DMS79 (cell line): ENCODE measurements at regions not wholly inside any gene's neighbourhood (a gene's known extent, or its start where the extent isn't known, plus 50 kb on each side); places are given as distances from the start of the nearest gene placed in this dataset.

Source experiments
- DNase-seq: peaks from one replicate; lab custom pipeline; 2025; lab: John Stamatoyannopoulos, UW

DNA sequence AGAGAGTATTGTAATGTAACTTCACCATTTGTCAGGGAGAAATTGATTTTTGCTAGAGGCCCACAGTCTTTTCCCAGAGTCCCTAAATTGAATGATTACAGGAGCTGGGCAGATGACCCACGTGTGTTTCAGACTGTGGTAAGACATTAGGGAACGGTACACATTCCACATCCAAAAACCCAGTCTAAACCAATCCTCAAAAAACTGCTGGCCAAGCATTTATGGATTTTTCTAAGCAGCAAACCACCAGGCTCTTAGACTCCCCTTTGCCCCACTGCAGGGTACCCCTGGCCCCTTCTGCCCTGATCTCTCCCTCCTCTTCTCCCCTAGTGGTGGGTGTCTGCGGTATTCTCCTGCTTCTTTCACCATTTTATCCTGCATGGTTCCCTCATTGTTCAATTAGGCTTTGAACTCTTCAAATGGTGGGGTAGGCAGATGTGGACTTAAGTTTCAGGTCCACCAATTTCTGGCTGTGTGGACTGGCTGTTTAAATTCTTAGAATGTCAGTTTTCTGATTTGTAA is 135.5 kb upstream of the SORCS3 start:
- no peak for DNase-seq

DNA sequence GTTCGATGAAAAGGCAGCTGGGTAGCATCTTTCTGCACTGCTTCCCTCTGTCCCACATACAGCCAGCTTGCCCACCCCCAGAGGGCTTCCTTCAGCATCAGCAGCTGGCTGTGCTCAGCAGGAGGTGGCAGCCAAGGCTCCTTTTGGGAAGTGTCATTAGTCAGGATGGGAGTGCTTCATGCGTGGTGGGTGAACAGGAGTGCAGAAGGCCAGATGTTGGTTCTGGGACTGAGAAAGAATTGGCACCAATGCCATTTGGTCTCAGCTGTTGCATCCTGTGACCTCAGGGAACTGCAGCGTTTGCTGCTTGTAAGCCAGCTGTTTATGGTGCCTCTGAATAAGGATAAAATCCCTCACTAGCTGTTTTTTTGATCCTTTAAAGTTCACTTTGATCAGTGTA is 131.1 kb upstream of the SORCS3 start:
- no peak for DNase-seq

DNA sequence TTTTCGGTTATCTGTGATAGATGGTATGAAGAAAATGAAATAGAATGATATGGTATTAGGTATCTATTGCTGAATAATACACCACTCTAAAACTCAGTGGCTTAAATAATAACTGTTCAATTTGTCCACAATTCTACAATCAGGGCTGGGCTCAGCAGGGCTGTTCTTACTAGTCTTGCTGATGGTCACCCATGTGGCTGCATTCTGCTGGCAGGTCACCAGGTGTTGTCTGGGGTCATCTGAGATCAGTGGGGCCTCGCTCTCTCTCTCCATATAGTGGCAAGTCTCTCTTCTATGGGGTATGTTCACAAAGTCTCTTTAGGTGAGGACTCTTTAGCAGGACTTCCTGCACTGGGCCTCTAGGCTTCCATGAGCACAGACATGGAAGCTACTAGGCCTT is 130.4 kb upstream of the SORCS3 start:
- no peak for DNase-seq

- DNase-seq, result no peak
Observed at GRCh38 chr10:104512800-104513199, 128.3 kb upstream of the SORCS3 start.

GRCh38 chr10:104515678-104516199 is 125.4 kb upstream of the SORCS3 start:
- DNase-seq, result no peak

DNA sequence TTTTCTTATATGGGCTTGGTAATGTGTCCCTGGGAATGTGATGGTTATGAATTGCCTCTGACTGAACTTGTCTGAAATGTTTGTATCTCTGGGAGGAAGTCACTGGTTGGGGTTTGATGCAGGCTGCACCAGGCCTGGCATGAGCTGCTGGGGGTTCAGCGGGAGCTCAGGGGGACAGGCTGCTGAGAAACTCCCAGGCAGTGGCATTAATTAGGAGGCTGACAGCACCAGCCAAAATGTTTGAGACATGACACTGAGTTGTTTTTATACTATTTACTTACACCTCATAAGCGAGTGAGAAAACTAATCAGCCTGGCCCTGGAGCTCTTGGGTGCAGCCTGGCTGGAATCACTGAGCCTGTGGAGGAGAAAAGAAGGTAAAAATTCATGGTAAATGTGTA is 124.1 kb upstream of the SORCS3 start:
- no peak for DNase-seq

GRCh38 chr10:104517946-104518345 is 123.1 kb upstream of the SORCS3 start:
- DNase-seq, result no peak

- DNase-seq, result no peak
Observed at GRCh38 chr10:104518891-104519290, 122.2 kb upstream of the SORCS3 start.

DNA sequence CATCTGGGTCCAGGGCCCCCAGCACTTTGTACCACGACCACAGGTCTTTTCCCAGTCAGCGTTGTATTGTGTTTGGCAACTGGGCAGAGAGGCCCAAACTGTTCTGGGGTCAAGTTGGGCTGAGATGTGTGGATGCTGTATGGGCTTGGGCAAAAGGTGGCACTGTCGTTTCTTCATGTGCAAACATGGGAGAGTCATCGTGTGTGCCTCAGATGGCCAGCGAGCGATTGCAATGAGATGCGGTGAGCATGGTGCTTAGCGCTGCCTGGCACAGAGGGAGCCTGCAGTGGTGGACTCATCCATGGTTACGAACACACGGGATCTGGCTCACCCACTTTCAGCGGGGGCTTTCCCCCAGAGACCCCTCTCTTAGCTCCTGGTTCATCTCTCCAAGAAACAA is 120.4 kb upstream of the SORCS3 start:
- DNase-seq, result no peak

DNA sequence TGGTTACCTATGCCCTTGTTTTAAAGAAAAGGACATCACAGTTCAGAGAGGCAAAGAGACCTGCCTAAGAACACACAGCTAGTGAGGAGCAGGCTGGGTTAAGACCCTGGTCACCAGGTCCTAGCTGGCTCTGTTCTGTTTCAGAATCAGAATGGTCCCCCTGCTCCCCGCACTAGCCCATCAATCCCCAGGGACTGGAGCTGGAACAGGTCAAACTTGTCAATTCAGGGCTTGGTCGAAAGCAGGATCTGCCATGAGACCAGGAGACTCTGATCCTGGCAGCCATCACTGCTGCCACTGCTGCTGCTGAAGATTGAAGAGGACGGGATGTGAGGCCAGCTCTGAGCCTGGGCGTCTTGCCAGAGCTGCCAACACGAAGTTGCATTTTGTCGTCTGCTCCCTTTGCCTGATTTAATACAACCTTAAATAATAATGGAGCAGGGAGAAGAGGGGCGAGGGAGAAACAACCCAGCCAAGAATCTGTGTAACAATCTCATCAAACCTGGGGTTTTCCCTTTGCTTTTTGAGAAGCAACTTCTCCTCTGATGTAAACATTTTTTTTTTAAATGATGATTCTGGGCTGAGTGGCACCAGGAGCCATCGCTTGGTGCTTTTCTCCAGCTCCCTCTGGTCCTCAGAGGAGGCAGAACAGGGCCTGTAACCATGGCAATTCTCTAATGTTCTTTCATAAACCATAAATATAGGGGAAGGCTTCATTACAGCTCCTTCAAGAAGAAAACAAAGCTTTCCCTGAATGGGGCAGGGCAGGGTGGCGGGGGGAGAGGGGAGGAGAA is 119.0 kb upstream of the SORCS3 start:
- DNase-seq, result no peak

DNA sequence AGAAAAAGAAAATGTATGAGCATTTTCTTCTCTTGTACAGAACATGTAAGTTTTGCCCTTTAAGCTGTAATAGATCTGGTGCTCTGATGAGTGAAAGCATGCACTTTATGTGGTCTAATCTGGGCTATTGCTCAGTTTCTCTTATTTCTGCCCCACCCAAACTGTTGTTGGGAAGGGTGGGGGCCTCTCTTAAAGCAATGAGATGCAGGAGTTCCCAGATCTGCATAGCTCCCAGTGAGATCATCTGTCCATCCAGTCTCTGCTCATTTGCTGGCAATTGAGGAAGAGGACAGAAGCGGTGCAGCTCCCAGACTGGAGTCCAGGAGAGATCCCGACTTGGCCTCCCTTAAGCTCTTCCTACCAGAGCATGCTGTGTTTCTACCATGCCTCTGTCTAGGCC is 114.9 kb upstream of the SORCS3 start:
- no peak for DNase-seq

DNA sequence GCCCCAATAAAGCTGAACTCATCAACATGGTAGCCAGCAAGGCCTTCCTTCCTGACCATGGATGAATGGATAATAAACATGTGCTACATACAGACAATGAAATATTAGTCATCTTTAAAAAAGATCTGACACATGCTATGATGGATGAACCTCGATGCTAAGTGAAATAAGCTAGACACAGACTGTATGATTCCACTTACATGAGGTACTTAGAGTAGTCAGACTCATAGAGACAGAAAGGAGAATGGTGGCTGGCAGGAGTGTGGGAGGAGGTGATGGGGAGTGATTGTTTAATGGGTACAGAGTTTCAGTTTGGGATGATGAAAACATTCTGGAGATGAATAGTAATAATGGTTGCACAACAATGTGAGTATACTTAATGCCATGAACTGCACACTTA is 114.1 kb upstream of the SORCS3 start:
- no peak for DNase-seq

GRCh38 chr10:104540181-104540580 is 100.9 kb upstream of the SORCS3 start:
- no peak for DNase-seq

- DNase-seq, result no peak
Observed at GRCh38 chr10:104541820-104542219, 99.3 kb upstream of the SORCS3 start.

- no peak for DNase-seq
Observed at GRCh38 chr10:104546336-104546735, 94.8 kb upstream of the SORCS3 start.

DNA sequence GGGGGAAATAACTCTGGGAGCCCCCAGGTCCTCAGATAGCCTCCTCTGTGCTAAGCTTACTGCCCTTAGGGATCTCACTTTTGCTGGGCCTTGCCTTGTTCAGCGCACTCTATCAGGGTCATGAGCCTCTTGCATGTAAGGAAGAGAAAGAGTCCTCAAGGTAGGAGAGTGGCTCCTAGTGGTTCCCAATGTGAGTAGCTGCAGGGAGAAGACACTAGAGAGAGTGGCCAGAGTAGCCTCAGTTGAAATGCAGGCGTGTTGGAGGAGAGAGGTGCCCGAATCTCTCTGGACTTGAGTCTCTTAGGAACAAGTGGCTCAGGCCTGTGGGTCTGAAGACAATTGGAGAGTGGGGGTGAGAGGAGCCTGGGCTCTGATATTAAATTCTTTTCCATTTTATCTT is 94.3 kb upstream of the SORCS3 start:
- DNase-seq, result no peak

GRCh38 chr10:104548090-104548489 is 93.0 kb upstream of the SORCS3 start:
- DNase-seq, result no peak

DNA sequence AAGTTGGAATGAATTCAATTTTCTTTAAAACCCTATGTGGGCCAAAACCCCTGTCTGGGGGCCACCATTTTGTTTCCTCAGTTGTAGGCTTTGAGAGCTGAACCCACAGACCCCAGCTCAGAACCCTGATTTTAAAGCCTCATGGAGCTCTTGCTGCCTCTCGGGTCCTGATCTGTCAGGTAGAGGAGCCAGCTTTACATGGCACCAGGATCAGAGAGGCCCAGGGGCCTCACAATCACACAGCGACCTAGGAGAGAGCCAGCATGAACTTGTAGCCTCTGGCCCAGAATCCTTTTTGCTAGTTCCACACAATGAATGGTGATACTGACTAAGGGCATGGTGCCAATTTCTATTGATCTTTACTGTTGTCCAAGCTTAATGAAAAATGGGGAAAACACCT is 84.3 kb upstream of the SORCS3 start:
- DNase-seq, result no peak

DNA sequence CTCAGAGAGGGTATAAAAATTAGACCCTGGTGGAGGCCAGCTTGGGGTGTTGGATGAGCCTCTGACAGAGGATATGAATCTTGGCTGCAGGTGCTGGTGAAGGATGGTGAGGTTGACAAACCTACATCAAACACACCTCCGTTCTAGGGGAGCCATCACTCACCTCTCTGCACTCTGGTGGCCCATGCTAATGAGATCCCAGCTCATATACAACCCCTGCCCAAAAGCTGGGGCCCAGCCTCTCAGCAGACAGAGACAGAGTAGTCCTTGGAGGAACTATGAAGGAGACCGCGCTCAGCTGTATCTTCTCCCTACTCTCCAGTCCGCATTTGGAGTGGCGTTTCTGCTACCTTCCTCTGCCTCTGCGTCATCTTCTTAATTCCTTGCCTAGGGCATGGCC is 83.1 kb upstream of the SORCS3 start:
- no peak for DNase-seq

DNA sequence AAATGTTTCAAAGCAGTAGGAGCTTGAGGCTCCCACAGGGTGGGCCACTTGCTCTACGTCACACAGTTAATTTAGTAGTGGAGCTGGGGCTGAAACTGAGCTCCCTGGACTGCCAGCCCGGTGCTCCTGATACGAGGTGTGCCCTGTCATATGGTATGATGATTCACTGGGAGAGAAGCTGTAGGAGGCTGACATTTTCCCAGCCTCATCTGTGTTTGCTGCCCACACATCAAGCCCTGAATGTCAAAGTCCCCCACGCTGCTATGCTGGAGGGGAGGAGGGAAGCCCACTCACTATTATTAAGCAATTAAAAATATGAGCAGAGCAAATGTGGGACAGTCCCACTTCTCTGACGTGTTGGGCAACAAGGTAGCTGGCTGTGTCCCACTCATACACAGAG is 81.2 kb upstream of the SORCS3 start:
- DNase-seq, result no peak

GRCh38 chr10:104563051-104563450 is 78.0 kb upstream of the SORCS3 start:
- no peak for DNase-seq

DNA sequence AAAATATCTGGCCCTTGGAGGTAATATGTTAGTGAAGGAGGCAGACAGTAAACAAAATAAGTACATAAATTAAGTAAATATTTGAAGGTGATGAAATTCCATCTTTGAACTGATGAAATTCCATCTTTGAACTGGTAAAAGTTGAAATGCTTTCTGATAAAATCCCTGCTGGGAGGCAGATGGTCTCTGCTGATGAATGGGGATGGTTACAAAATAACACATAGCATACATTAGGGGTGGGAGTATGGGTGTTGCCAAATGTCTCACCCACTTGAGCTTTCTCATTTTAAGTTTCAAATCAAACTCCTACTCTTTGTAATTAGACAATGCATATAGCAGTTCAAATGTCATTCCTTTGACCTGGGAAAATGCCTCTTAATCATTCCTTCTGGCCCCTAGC is 77.5 kb upstream of the SORCS3 start:
- no peak for DNase-seq

DNA sequence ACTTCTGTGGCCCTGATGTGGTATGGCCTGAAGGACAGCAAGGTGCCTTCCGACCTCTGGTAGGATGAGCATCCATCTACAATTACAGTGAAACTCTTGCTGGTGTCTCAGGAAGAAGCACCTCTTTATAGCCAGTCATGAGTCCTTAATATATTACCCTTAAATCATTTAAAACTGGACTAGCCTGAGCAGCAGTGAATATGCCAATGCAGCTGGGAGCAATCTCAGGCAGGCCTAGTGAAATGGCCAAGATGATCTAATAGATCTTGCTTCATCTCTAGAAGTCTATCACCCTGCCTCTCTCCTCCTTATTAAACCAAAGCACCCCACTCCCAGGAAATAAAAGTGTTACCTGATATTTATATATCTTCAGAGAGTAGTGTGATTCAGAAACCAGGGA is 66.7 kb upstream of the SORCS3 start:
- DNase-seq, result no peak

- DNase-seq, result no peak
Observed at GRCh38 chr10:104574838-104575237, 66.3 kb upstream of the SORCS3 start.
